K562 (cell line): ENCODE measurements at regions not wholly inside any gene's neighbourhood (a gene's known extent, or its start where the extent isn't known, plus 50 kb on each side); places are given as distances from the start of the nearest gene placed in this dataset.

Experiments
- ATAC-seq: fragments of 200-7000 bp; cut with Tn5 transposase; 3 replicates; pipeline ENCODE4 v1.9.1; 2020; ENCODE audit warnings: moderate library complexity
- BruUV-seq: library from RNA; stranded (reverse); fragments of 400-500 nt; replicated peaks from 2 replicates; lab custom pipeline; 2021; lab: Mats Ljungman, UMichigan
- CTCF ChIA-PET: fragments of 300-600 bp; formaldehyde crosslinking; extraction: SDS; loops from one replicate; lab custom pipeline; 2021; ENCODE audit warnings: low intra/inter-chr PET ratio; lab: Yijun Ruan, JAX
- POLR2A ChIA-PET: fragments of 300-600, 350-650 bp; sonication (Branson Sonifier 250); formaldehyde crosslinking; extraction: SDS; loops from one replicate; lab custom pipeline; 2021; ENCODE audit warnings: antibody characterized with exemption, inconsistent platforms; lab: Yijun Ruan, JAX
- DNase-seq, 4 experiments: peaks; one replicate each; pipeline versions ENCODE4 v3.0.0 to v3.0.0-alpha.2; 2011 to 2018; ENCODE audit warnings: low spot score in 3 of 4, mixed read lengths in 3 of 4; ENCODE audit errors: extremely low read depth in 1 of 4
- FAIRE-seq: peaks from 2 replicates; lab custom pipeline; 2011; peaks lifted over from hg19 to GRCh38; lab: Jason Lieb, UNC
- H2AFZ ChIP-seq: 2 replicates; pipeline ENCODE4 v1.6.0; 2011; ENCODE audit warnings: low read depth, low read length, control low read depth, inconsistent platforms
- H3K27ac ChIP-seq: fragments of 200-600 bp; 3 replicates; pipeline ENCODE4 v1.8.0; 2011; ENCODE audit warnings: low read depth, mild to moderate bottlenecking, control low read depth, inconsistent platforms, low read length, moderate library complexity, mixed read lengths; ENCODE audit errors: extremely low read depth
- H3K27me3 ChIP-seq, 2 experiments: fragments of 300-600 bp in 1 of 2; 2 replicates in 1 of 2; 3 replicates in 1 of 2; pipeline versions ENCODE4 v1.6.0 to v1.8.0; 2011; ENCODE audit warnings: inconsistent platforms in 2 of 2, low read length in 2 of 2, mild to moderate bottlenecking in 1 of 2, mixed read lengths in 1 of 2, moderate library complexity in 1 of 2; ENCODE audit not compliant: control insufficient read depth in 2 of 2, insufficient read depth in 2 of 2
- H3K36me3 ChIP-seq: fragments of 300-600 bp; 3 replicates; pipeline ENCODE4 v1.8.0; 2011; ENCODE audit warnings: mild to moderate bottlenecking, low read length, inconsistent platforms; ENCODE audit not compliant: control insufficient read depth, insufficient read depth
- H3K4me1 ChIP-seq, 2 experiments: fragments of 200-600 bp in 1 of 2; replicated peaks in 1 of 2; 2 replicates in 1 of 2; 3 replicates in 1 of 2; pipeline versions ENCODE4 v1.5.1 to v1.8.0; 2011; ENCODE audit warnings: inconsistent platforms in 2 of 2, low read length in 2 of 2, mild to moderate bottlenecking in 1 of 2, mixed read lengths in 1 of 2, moderate library complexity in 1 of 2; ENCODE audit not compliant: control insufficient read depth in 2 of 2, insufficient read depth in 2 of 2
- H3K4me2 ChIP-seq: 2 replicates; pipeline ENCODE4 v1.6.1; 2011; ENCODE audit warnings: low read length, control low read depth, inconsistent platforms, mixed read lengths; ENCODE audit not compliant: insufficient read depth
- H3K4me3 ChIP-seq: fragments of 200-600 bp; sonication (generic), shearing (Covaris generic); 2 replicates; pipeline ENCODE4 v1.5.1; 2016; ENCODE audit warnings: control low read depth, inconsistent platforms
- H3K79me2 ChIP-seq: fragments of 200-600 bp; 3 replicates; pipeline ENCODE4 v1.8.0; 2011; ENCODE audit warnings: low read length, inconsistent platforms; ENCODE audit not compliant: control insufficient read depth, insufficient read depth
- H3K9ac ChIP-seq, 2 experiments: 2 replicates each; pipeline versions ENCODE4 v1.6.0 to v1.6.1; 2011; ENCODE audit warnings: low read depth in 2 of 2, low read length in 2 of 2, control low read depth in 1 of 2, inconsistent platforms in 1 of 2, mild to moderate bottlenecking in 1 of 2, mixed read lengths in 1 of 2; ENCODE audit not compliant: insufficient read depth in 1 of 2
- H3K9me1 ChIP-seq: one replicate; pipeline ENCODE4 v1.6.0; 2011; ENCODE audit warnings: inconsistent platforms, mild to moderate bottlenecking, low read length, moderate library complexity; ENCODE audit not compliant: control insufficient read depth, insufficient read depth
- H3K9me3 ChIP-seq: replicated peaks from 2 replicates; pipeline ENCODE4 v1.5.1; 2011; ENCODE audit warnings: low read depth, low read length, inconsistent platforms; ENCODE audit not compliant: control insufficient read depth, insufficient read depth
- H4K20me1 ChIP-seq: replicated peaks from 2 replicates; pipeline ENCODE4 v1.6.1; 2011; ENCODE audit warnings: low read length, inconsistent platforms, mixed read lengths; ENCODE audit not compliant: control insufficient read depth, insufficient read depth
- CBFA2T3 ChIP-seq: fragments of 450-650 bp; IDR thresholded peaks from 2 replicates; pipeline ENCODE4 v1.6.1; 2017
- CREB3L1 ChIP-seq: fragments of 450-650 bp; IDR thresholded peaks from 2 replicates; pipeline ENCODE4 v1.6.1; 2014; ENCODE audit warnings: low read depth, mild to moderate bottlenecking, moderate library complexity, borderline replicate concordance
- RBM25 ChIP-seq: fragments of 200-400 bp; formaldehyde crosslinking; IDR thresholded peaks from 2 replicates; pipeline ENCODE4 v1.6.1; 2018; ENCODE audit warnings: low read length, low read depth, moderate library complexity; ENCODE audit not compliant: severe bottlenecking
- SP1 ChIP-seq: sonication (generic); formaldehyde crosslinking; IDR thresholded peaks from 2 replicates; pipeline ENCODE4 v1.8.1; 2022; ENCODE audit warnings: mild to moderate bottlenecking, missing genetic modification reagents
- SPI1 ChIP-seq: IDR thresholded peaks from 2 replicates; pipeline ENCODE4 v1.6.1; 2011; ENCODE audit warnings: low read depth, low read length, control low read depth, borderline replicate concordance
- ZBED1 ChIP-seq: IDR thresholded peaks from 2 replicates; pipeline ENCODE4 v1.6.1; 2014
- WGBS: fragments of 100-300 bp; shearing (Covaris generic); methylation state at CpG from one replicate; pipeline ENCODE4 v1.1.6; 2016; ENCODE audit warnings: low coverage, mixed read lengths; ENCODE audit not compliant: insufficient coverage; ENCODE audit errors: missing lambda C conversion rate; 5-methylcytosine and 5-hydroxymethylcytosine counted together
- in situ Hi-C: fragments of 300-500 bp; cut with MboI; formaldehyde crosslinking; loops from 4 replicates; pipeline ENCODE4 v1.15.0; 2018; ENCODE audit warnings: inconsistent platforms, mixed read lengths
- intact Hi-C: fragments of 100-400 bp; cut with micrococcal nuclease; formaldehyde crosslinking; loops from 2 replicates; pipeline ENCODE4 v1.14.2; 2022
- TF ChIP-seq, protein P1 (sequence below): sonication (generic); formaldehyde crosslinking; IDR thresholded peaks from 2 replicates; pipeline ENCODE4 v1.8.1; 2023; ENCODE audit warnings: mild to moderate bottlenecking, missing genetic modification reagents
- TF ChIP-seq, protein P2 (sequence below): fragments of 250-450 bp; sonication (Bioruptor Pico); IDR thresholded peaks from 2 replicates; pipeline ENCODE4 v1.5.0; 2021; ENCODE audit warnings: mild to moderate bottlenecking, moderate library complexity

DNA sequence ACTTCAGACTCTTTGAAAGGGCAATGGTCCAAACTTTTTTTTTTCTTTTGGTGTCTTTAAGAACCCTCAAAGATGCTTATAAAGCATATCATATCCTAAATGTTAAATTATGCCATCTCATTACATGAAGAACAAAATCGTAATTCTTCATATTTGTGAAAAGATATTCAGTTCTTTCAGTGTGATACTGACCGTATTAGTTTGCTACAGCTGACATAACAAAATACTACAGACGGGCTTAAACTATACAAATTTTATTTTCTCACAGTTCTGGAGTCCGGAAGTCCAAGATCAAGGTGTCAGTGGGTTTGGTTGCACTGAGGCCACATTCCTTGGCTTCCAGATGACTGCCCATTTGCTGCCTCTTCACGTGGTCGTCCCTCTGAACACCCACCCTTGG lies 1377.2 kb upstream of the ZEB2 start:
- Histone ChIP-seq H3K9ac (no peak overlapping the region), H3K9me1 (no peaks in the 10 kb centered on the region), H3K27ac (no peak overlapping the region), H4K20me1 (no peaks in the 10 kb centered on the region), H3K9me3 (no peaks in the 10 kb centered on the region), H3K4me2 (no peak overlapping the region), H3K36me3 (no peaks in the 10 kb centered on the region), H3K4me3 (no peak overlapping the region), H2AFZ (peak overlapping the region; percentile 29), H3K79me2 (no peaks in the 10 kb centered on the region), H3K27me3 (no peaks in the 10 kb centered on the region), H3K4me1 (no peaks in the 10 kb centered on the region)
- ATAC-seq, result no peak
- intact Hi-C loops (no loop called here), in situ Hi-C loops (no loop called here)
- DNase-seq, result no peak
- no peak for FAIRE-seq
- ChIA-PET CTCF (no interaction called here), POLR2A (no interaction called here)
- TF ChIP-seq CBFA2T3 (no peak), RBM25 (no peak), CREB3L1 (no peak), SP1 (CRISPR knock-in tag) (no peak), SPI1 (no peak), ZBED1 (no peak)
- TF ChIP-seq, protein P1, sequence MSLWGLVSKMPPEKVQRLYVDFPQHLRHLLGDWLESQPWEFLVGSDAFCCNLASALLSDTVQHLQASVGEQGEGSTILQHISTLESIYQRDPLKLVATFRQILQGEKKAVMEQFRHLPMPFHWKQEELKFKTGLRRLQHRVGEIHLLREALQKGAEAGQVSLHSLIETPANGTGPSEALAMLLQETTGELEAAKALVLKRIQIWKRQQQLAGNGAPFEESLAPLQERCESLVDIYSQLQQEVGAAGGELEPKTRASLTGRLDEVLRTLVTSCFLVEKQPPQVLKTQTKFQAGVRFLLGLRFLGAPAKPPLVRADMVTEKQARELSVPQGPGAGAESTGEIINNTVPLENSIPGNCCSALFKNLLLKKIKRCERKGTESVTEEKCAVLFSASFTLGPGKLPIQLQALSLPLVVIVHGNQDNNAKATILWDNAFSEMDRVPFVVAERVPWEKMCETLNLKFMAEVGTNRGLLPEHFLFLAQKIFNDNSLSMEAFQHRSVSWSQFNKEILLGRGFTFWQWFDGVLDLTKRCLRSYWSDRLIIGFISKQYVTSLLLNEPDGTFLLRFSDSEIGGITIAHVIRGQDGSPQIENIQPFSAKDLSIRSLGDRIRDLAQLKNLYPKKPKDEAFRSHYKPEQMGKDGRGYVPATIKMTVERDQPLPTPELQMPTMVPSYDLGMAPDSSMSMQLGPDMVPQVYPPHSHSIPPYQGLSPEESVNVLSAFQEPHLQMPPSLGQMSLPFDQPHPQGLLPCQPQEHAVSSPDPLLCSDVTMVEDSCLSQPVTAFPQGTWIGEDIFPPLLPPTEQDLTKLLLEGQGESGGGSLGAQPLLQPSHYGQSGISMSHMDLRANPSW, result no peak
- TF ChIP-seq, protein P2, sequence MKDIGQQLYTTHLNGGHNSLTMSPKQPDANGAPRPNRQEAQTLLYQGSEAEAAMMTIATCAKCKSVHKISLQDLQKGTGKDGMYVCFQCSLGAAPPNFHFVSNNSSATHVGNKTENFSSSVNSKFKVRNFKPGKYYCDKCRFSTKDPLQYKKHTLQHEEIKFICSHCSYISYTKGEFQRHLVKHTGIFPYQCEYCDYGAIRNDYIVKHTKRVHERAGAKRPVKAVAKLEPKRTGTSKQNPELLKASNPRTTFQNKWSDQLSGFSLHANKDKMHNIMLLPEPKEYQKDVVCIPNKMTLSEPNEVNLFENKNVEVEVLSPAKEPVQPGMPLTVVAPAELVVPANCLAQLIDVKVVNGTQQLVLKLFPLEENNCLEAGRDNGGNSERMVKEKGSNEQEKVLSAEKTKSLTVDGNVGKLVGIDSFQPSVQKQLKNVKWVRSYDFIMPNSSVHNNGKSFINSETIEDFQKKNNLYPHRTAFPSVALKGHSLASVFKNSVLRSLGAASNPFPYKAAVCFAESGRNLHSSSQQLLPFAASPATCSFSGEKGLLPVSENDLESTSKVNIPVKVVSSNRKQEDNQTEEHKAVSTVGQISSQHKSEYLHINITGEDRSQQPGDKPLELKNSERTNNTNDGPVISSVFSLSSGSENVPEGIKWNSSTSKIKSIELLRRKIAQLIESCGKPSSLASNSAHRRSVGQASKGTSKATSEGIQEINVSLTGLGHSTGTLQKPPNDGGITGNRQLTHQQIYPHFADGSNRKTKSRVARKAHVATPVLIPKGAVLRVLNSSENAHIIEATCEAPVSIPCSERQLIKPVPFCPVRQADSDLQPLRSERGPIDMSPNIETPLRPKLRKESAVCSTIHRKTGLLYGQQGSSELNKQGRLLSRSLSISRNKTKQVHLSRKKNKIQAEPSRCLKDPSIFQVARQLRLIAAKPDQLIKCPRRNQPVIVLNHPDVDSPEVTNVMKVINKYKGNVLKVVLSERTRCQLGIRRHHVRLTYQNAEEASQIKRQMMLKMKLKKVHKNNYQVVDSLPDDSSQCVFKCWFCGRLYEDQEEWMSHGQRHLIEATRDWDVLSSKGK (CRISPR knock-in tag), result no peak
- no TSS peak for BruUV-seq
- 31% methylated on average over 6 of the region's 6 CpGs for WGBS
